ENCODE measurements at regions not wholly inside any gene's neighbourhood (a gene's known extent, or its start where the extent isn't known, plus 50 kb on each side); places are given as distances from the start of the nearest gene placed in this dataset.
"Not testable (repeated sequence)": the region's sequence is repeated elsewhere in the genome, so short reads cannot be mapped to it uniquely, and the experiment has no call there.

DNA sequence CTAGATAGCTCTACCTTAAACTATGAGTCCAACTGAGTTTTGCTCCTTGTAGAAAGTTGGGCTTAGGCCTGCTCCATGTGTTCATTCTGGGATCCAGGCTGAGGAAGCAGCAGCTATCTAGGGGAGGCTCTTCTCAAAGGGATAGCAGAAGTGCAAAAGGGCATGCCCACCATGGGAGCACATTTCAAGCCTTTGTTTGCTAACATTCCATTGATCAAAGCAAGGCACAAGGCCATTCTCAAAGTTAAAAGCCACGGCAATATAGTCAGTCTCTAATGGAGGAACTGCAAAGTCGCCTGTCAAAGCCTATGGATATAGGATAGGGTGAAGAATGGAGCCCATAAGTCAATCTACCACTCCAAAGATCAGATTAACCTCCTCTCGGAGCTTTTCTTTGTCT lies 488.1 kb upstream of the ARX start:
- DNase-seq: no peak

DNA sequence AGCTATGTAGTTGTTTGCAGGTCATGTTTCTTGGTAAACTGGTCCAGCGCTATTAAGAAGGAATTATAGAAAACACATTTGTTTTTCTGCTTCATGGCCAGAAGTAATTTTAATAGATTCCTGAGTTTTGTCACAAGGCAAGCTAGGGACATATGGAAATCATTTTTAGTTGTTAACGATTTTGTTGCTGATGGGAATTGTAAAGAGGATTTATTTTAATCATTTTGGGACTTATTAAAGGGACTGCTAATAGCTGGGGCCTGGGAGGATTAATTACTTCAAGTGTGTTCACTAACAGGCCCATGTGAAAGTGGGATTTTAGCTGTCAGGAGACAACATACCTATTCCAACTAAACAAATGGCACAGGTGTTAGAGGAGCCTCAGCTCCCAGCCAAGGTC lies 492.0 kb upstream of the ARX start:
- no peak for DNase-seq

DNA sequence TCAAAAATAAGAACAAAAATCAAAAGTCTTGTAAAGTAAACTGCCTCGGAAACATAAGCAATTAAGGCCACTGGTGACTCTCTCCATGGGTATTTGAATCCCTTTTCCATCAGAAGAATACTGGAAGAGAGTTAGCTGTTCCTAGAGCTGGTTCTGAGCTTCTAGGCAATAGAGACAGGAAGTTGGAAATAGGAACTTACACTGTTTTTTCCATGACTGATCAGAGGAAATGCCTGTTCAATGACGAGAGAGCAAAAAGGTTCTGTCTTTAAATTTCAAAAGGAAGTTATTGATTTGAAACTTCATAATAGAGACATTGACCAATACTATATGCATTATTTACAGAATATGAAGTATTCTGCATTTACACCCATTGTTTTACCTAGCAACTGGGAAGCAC lies 503.5 kb upstream of the ARX start:
- no peak for DNase-seq

DNA sequence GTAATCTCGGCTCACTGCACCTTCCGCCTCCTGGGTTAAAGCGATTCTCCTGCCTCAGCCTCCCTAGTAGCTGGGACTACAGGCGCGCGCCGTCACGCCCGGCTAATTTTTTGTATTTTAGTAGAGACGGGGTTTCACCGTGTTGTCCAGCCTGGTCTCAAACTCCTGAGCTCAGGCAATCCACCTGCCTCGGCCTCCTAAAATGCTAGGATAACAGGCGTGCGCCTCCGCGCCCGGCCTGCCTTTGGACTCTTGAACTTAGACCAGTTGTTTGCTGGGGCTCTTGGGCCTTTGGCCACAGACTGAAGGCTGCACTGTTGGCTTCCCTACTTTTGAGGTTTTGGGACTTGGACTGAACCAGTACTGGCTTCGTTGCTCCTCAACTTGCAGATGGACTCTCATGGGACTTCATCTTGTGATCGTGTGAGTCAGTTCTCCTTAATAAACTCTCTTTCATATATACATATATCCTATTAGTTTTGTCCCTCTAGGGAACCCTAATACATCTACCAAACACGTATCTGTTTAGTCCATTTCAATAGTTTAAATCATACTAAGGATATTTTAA lies 506.8 kb upstream of the ARX start:
- DNase-seq: not testable (repeated sequence)

DNA sequence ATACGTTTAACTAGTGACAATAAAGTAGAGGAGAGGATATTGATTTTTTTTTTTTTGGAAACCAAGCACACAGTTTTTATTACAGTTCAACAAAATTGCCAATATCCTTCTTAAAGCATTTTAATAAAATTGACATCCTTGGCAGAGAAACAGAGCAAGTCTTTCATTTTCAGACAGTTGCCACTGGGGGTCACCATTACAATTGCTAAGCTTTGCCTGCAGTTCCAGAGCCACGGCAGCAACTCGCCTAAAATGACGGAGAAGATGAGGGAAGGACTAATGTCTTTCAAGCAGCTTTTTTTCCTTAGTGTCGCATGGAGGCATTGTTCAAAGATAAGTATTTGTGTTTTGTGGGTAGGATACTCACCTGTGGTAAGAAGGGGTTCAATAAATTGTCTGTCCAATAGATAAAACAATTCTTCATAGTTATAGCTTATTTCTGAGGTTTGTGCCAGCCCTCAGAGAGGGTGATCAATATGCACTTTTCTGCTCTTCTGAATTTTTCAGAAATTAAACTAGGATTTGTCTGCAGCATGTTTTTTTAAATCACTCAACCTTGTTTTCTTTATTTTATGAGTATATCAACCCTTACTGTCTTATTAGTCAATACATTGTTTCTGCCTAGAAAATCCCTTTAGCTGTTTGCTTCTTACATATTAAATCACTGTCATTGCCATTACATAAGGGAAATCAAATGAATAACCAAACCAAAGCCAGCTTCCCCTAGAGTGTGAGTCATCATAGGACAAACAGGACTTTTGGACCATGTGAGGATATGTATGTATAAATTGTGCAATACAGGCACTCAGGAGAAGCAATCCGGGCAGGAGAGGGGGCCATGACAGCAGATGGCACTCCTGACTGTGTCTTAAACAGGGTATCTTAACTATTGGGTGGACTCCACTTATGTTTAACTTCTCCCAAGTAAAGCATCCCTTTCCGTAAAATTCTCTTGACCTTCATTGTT lies 508.1 kb upstream of the ARX start:
- peak in 2 of 3 experiments; percentile 52 to 78 for DNase-seq

DNA sequence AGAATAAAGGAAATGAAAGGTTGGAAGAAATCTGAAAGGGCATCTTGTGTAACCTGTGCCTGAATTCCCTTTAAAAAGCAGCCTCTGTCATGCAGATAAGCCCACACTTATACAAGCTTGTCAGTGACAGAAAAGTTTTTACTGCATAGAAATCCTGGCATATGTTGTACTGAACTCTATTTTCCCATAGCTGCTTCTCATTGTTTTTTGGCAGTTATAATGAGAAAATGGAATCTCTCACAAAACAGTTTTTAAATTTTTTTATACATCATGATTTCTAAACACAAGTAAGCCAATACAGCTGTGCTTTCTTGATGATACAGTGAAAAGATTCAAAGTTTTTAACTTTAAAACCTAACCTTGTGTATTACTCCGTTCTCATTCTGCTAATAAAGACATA lies 511.4 kb upstream of the ARX start:
- no peak for DNase-seq

DNA sequence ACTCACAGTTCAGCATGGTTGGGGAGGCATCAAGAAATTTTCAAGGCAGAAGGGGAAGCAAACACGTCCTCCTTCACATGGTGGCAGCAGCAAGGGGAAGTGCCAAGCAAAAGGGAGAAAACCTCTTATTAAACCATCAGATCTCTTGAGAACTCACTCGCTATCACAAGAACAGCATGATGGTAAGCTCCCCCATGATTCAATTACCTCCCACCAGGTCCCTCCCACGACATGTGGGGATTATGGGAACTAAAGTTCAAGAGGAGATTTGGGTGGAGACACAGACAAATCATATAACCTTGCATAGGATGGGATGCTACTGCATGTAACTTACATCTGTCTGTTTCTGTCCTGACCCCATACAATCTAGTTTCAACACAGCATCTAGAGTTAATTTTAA lies 511.8 kb upstream of the ARX start:
- DNase-seq: no peak

DNA sequence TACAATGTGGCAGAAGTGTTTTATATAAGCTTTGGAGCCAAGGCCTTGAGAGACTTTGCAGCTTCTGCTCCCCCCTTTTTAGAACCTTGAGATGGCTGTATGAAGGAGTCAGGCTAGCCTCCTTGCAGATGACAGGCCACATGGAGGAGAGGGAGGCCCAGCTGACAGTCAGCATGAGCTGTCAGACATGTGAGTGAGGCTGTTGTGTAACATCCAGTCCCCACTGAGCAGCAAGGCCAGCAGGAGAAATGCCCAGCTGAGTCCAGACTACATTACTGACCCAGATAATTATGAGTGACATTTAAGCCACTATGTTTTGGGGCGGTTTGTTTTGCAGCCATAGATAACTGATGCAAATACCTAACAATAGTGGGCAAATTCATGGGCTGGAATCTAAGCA lies 515.3 kb upstream of the ARX start:
- DNase-seq: no peak

DNA sequence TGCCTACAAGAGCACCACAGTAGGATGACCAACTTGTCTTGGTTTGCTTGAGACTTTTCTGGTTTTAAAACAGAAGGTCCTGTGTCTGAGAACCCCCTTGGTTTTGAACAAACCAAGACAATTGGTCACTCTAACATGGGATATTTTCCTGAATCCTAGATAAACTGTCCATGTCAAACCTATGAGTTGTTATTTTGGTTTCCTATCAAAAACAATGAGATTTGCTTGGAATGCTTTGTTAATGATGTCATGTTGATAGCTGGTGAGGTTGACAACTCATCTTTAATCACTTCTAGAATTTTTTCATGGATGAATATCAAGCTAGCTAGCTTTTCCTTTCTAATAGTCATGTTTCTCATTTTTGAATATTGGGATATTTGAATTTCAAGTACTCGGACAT lies 518.3 kb upstream of the ARX start:
- DNase-seq: no peak

DNA sequence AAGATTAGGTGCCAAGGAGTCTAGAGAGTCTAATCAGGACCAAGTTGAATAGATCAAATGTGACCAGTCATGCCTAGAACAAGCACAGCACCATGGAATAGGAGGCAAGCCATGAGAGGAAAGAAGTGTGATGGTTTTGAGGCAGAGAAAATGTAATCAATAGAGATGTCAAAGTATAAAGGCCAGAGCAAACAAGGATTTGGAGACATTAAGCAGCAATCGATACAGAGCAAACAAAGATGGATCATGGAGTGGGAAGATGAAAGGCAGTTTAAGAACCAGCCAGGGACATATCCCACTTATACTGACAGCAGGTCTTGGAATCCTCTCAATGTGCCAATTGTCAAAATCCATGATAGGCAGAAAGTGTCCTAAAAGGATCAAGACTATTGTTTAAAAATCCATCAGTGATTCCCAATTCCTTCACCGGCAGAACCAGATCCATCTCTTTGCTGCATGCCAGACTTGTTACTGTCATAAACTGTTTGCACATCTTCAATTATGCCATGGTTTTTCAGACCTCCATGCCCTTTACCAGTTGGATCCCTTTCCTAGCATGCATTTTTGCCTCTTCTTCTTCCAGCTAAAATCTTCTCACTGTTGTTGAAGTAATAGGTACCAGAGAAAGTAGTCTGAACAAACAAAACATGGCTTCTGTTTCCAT lies 520.7 kb upstream of the ARX start:
- peak in 2 of 3 experiments; percentile 10 to 36 for DNase-seq

DNA sequence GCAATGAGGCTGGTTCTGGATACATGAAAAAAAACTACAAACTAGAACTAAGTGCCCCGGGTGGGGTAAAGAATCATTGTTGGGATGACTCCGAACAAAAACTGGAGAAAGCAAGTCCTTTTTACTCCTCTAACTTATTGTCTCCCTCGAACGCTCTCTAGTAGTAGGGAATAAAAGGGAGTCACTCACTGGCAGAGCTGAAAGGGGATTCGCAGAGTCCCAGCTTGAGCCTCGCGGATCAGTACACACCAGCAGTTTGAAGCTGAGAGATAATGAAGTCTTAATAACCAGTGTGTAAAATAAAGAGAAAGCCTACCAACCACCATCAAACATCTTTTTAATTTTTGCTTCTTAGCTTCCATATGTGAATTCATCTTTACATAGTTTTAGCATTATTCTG lies 521.9 kb upstream of the ARX start:
- DNase-seq: no peak

DNA sequence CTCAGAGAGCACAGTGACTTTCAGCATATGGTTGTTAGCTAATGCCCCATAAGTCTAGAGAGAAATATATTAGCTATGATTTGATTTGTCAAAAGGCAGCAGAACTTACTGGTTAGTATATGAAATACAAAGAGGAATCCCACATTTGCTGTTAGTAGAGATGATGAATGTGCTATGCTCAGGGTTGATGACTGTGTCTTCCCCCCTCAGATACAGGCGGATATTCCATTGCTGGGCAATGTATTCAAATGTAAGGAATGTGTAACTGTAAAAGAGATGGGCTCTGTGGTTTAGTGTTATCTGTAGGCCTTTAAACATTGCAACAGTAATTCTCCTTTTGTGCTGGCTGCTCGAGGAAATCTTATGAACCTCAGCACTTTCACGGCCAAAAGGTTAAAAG lies 528.9 kb upstream of the ARX start:
- no peak for DNase-seq

DNA sequence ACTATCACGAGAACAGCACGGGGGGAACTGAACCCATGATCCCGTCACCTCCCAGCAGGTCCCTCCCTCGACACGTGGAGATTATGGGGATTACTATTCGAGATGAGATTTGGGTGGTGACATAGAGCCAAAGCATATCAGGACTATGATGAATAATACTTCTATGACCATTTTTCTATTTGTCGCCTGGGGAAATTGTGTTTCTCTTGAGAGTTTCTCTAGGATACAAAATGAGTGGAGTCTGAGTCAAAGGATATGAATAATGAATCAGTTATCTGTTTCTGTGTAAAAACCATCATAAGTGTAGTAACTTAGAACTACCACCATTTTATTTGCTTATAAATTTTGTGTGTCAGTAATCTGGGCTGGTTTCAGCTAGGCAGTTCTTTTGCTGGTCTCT lies 533.0 kb upstream of the ARX start:
- no peak for DNase-seq

DNA sequence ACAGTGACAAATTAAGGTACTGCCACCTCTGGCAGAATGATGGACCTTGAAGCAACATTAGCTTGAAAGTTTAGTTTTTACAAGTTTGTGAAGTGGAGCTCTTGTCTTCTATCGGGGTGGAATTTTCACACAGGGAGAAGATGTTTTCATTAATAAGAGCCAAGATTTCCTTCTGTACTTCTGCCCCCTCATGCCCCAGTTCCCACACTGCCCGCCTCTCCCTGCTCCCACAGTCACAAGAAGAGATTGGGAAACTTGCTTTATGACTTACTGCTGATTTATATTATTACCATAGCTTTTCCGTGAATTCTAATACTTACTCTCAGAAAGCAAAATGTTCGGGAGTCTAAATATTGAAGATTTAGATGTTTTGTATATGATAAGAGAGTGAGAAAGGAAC lies 539.8 kb upstream of the ARX start:
- DNase-seq: no peak

DNA sequence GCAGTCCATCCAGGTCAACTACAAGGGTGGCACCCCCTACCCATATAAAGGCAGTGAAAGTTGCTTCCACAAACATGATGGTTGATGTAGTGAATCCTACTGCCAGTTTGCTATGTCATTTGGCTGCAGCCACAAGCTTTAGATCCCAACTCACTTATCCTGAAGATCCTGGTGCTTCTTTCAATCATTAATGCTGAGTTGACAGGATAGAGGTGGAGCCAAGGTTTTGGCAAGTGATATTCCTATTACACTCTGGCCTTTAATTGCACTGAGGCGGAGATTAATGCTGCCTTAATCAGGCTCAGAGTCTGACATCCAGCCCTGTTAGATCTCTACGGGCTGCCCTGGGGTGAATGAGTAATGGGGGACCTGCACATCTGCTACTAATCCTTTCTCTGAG lies 542.4 kb upstream of the ARX start:
- DNase-seq: no peak

DNA sequence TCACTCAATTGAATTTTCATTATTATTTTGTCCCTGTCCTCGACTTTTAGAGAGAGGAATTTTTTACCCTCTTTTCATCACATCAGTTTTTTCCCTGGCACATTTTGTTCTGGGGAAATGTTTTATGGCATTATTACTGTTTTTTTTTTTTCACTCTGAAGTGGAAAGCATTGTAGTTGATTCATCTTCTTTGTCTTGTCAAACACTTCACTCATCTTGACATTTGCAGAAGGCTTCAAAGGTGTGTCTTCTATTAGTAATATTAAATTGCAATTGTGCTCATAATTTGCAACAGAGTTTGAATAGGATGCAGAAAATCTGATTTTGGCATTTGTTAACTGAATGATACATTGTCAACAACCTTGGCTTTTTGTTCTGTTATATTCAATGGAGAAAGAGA lies 545.4 kb upstream of the ARX start:
- no peak for DNase-seq

DNA sequence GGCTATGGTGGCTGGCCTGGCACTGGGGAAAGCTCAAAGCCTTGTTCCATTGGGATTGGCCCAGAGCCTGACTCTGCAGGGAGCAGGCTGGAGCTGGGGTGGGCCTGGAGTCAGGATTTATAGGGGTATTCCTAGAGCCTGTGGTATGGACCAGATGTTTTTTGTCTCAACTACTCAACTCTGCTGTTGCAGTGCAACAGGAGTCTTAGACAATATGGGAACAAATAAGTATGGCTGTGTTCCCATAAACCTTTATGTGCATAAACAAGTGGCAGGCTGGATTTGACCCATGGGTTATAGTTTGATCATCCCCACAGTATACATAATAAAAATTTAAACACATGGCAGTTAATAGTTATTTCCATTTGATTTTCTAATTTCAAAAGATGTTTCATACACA lies 557.9 kb upstream of the ARX start:
- no peak for DNase-seq

DNA sequence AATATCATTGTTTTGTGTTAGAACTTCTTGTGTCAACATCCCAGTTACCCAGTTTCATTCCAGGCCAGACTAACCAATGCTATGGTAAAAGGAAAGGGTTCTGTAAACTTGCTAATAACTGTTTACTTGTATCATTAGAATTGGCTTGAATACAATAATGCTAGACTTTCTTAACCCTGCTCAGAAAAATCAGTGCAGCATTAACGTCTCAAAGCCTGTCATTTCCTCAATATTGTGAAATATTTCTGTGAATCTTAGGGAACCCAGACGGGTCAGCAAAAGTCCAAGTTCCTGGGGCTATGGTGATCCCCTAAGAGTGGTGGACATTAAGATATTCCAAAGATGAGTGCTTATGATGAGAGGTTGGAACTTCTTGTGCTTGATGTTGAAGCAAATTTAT lies 541.2 kb upstream of the MAGEB18 start:
- DNase-seq: no peak

DNA sequence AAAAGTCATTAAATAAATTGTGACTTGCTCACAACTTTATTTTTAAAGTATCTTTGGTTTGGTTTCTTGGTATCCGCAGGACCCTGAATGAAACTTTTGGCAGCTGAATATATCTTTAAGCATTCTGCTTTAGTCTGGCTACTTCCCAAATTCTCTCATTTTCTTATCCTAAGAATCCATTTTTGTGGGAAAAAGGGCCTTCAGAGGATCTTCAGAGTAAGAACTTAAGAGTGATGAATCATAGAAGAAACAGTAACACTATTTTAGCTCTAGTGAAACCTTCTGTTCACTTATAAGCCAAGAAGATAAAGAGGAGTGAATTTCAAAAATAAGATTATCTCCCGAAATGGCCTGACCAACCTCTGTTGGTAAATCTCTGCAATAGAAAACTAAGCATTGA lies 540.6 kb upstream of the MAGEB18 start:
- DNase-seq: no peak

DNA sequence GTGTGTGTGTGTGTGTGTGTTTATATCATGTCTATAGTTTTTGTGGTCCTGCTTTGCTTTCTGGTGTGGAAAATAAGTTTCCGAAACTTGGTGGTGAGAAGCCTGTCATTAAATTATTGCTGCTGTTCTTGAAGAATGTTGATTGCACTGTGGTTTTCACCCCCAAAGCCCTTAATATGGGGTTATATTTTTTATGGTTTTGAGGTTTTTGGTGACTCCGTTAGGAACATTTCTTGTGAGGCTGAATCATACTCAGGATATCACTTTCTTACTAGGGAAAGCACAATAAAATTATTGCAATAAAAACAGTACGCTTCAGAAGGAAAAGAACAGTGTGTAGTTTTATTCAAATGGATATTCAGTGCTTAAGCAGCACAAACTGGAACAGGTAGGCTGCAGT lies 539.1 kb upstream of the MAGEB18 start:
- no peak for DNase-seq

DNA sequence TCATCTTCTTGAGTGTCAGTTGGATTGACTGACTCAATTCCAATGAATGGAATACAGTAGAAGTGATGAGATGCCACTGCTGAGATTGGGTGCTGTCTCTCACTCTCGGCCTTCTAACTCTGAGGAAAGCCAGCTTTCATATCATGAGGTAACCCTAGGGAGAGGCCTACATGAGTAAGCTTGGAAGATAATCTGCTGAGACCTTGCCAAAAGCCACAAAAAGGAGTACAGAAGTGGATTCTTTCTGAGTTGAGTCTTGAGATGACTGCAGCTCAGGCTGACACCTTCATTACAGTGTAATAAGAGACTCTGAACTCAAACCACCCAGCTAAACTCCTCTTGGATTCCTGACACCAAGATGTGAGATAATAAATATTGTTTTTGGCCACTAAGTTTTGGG lies 537.4 kb upstream of the MAGEB18 start:
- no peak for DNase-seq

DNA sequence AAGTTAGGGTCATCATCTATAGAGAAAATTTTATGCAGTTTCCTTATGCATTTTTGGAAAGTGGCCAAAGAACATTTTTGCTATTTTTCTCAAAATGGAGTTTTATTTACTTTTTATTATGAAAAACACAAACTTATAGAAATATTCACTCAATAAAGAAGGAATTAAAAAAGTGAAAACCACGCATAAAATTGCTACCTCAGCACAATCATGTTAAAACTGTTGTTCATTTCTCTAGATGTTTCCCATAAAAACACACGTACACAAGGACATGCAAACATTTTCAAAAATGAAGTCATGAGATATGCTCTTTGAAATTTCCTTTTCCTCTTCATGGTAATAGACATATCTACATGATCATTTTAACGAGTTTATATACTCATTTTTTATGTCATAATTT lies 536.8 kb upstream of the MAGEB18 start:
- no peak for DNase-seq

DNA sequence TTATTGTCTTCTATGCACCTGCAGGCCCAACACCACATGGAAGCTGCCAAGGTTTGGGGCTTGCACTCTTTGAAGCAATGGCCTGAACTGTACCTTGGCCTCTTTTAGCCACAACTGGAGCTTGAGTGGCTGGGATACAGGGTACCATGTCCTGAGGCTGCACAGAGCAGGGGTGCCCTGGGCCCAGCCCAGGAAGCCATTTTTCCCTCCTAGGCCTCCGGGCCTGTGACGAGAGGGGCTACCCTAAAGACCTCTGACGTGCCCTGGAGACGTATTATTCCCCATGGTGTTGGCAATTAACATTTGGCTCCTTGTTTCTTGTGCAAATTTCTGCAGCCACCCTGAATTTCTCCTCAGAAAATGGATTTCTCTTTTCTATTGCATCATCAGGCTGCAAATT lies 519.9 kb upstream of the MAGEB18 start:
- DNase-seq: no peak

DNA sequence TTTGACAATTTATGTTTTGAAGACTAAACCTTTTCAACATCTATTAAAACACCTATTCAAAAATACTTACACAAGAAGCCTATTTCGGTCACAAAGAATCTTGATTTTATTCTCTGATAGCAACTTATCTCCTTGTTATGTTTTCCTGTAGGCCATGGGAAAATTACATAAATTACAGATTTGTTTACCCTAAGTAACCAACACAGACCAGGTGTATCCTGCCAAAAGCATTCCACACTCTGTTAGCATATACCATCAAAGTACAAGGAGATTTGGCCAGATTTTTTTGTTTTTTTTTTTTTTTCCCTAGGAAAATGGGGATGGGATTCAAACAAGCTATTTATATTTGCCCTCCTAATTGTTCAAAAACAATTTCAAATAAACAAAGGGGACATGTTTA lies 497.9 kb upstream of the MAGEB18 start:
- no peak for DNase-seq
